ENCODE measurements at regions not wholly inside any gene's neighbourhood (a gene's known extent, or its start where the extent isn't known, plus 50 kb on each side); places are given as distances from the start of the nearest gene placed in this dataset.

- H3K27ac ChIP-seq (ENCODE audit: low read depth in 1 of 2, low read length in 2 of 2), result peak overlapping the region; percentile 30 to 58
- no peak overlapping the region for H3K4me3 ChIP-seq (replicated peaks in 1 of 3; ENCODE audit: low read depth in 2 of 3, low read length in 3 of 3)
- no peaks in the 10 kb centered on the region for H3K9me3 ChIP-seq (replicated peaks in 1 of 2; ENCODE audit: control insufficient read depth in 1 of 2, insufficient read depth in 1 of 2, low read length in 2 of 2)
- H3K79me2 ChIP-seq (ENCODE audit: insufficient read depth, low read length), result no peaks in the 10 kb centered on the region
- Mint-ChIP-seq H3K9me3 (peaks cover 0 to 2% (median 0%) of the 10 kb centered on the region in 7 donors), H3K4me1 (no peaks in the 10 kb centered on the region), H3K4me3 (no peak overlapping the region), H3K27ac (no peak overlapping the region), H3K27me3 (ENCODE audit: low read depth in 3 of 3) (peaks cover 0 to 5% (median 0%) of the 10 kb centered on the region in 3 donors), H3K36me3 (no peaks in the 10 kb centered on the region)
- H3K27me3 ChIP-seq (ENCODE audit: control insufficient read depth in 2 of 2, insufficient read depth in 2 of 2, low read length in 2 of 2), result no peaks in the 10 kb centered on the region
- H3K4me2 ChIP-seq (replicated peaks; ENCODE audit: extremely low read depth, low read length, poor library complexity, severe bottlenecking), result peak overlapping the region; percentile 29
- peak in 2 of 3 donors; percentile 31 to 50 for DNase-seq
- peaks cover 16 to 19% of the 10 kb centered on the region in 2 donors for H3K4me1 ChIP-seq (ENCODE audit: control insufficient read depth in 1 of 2, insufficient read depth in 2 of 2, low read length in 2 of 2)
- no peaks in the 10 kb centered on the region for H4K20me1 ChIP-seq (ENCODE audit: insufficient read depth, low read length)
- H3K36me3 ChIP-seq (replicated peaks in 1 of 2; ENCODE audit: control insufficient read depth in 1 of 2, insufficient read depth in 2 of 2, low read length in 2 of 2), result no peaks in the 10 kb centered on the region
- intact Hi-C loops (cut with micrococcal nuclease), result no loop called here
- no peak overlapping the region for H3K9ac ChIP-seq (ENCODE audit: insufficient read depth, low read length, poor library complexity, severe bottlenecking)
- WGBS (ENCODE audit: insufficient coverage), result 75% methylated on average over 1 of the region's 2 CpGs
- H2AFZ ChIP-seq (ENCODE audit: insufficient read depth, low read depth, low read length, poor library complexity, severe bottlenecking), result no peak overlapping the region
- TF ChIP-seq, protein P1, sequence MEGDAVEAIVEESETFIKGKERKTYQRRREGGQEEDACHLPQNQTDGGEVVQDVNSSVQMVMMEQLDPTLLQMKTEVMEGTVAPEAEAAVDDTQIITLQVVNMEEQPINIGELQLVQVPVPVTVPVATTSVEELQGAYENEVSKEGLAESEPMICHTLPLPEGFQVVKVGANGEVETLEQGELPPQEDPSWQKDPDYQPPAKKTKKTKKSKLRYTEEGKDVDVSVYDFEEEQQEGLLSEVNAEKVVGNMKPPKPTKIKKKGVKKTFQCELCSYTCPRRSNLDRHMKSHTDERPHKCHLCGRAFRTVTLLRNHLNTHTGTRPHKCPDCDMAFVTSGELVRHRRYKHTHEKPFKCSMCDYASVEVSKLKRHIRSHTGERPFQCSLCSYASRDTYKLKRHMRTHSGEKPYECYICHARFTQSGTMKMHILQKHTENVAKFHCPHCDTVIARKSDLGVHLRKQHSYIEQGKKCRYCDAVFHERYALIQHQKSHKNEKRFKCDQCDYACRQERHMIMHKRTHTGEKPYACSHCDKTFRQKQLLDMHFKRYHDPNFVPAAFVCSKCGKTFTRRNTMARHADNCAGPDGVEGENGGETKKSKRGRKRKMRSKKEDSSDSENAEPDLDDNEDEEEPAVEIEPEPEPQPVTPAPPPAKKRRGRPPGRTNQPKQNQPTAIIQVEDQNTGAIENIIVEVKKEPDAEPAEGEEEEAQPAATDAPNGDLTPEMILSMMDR (IDR thresholded peaks at IDR 0.05), result no peak
Measured at GRCh38 chr10:29751240-29751639, 116.5 kb upstream of the SVIL start.

GRCh38 chr10:29749150-29749549 lies 114.4 kb upstream of the SVIL start:
- TF ChIP-seq, protein P1 (IDR thresholded peaks at IDR 0.05), result no peak
- no peaks in the 10 kb centered on the region for H3K79me2 ChIP-seq (ENCODE audit: insufficient read depth, low read length)
- H3K9me3 ChIP-seq (replicated peaks in 1 of 2; ENCODE audit: control insufficient read depth in 1 of 2, insufficient read depth in 1 of 2, low read length in 2 of 2), result no peaks in the 10 kb centered on the region
- H3K4me1 ChIP-seq (ENCODE audit: control insufficient read depth in 1 of 2, insufficient read depth in 2 of 2, low read length in 2 of 2), result peaks cover 16 to 19% of the 10 kb centered on the region in 2 donors
- no peak for DNase-seq
- H2AFZ ChIP-seq (ENCODE audit: insufficient read depth, low read depth, low read length, poor library complexity, severe bottlenecking), result no peak overlapping the region
- WGBS (ENCODE audit: insufficient coverage), result no CpG with 5 or more reads among the region's 3 CpGs
- H3K9me3 Mint-ChIP-seq, result peaks cover 0 to 2% (median 0%) of the 10 kb centered on the region in 7 donors
- no peak overlapping the region for H3K27ac Mint-ChIP-seq
- H3K36me3 Mint-ChIP-seq, result no peaks in the 10 kb centered on the region
- H3K4me1 Mint-ChIP-seq, result no peaks in the 10 kb centered on the region
- no peaks in the 10 kb centered on the region for H3K27me3 ChIP-seq (ENCODE audit: control insufficient read depth in 2 of 2, insufficient read depth in 2 of 2, low read length in 2 of 2)
- intact Hi-C loops (cut with micrococcal nuclease), result no loop called here
- H3K4me3 Mint-ChIP-seq, result no peak overlapping the region
- H3K27me3 Mint-ChIP-seq (ENCODE audit: low read depth in 3 of 3), result peaks cover 0 to 5% (median 0%) of the 10 kb centered on the region in 3 donors
- H4K20me1 ChIP-seq (ENCODE audit: insufficient read depth, low read length), result no peaks in the 10 kb centered on the region
- no peak overlapping the region for H3K27ac ChIP-seq (ENCODE audit: low read depth in 1 of 2, low read length in 2 of 2)
- no peak overlapping the region for H3K9ac ChIP-seq (ENCODE audit: insufficient read depth, low read length, poor library complexity, severe bottlenecking)
- no peak overlapping the region for H3K4me2 ChIP-seq (replicated peaks; ENCODE audit: extremely low read depth, low read length, poor library complexity, severe bottlenecking)
- H3K4me3 ChIP-seq (replicated peaks in 1 of 3; ENCODE audit: low read depth in 2 of 3, low read length in 3 of 3), result no peak overlapping the region
- H3K36me3 ChIP-seq (replicated peaks in 1 of 2; ENCODE audit: control insufficient read depth in 1 of 2, insufficient read depth in 2 of 2, low read length in 2 of 2), result no peaks in the 10 kb centered on the region

Measured in CD14-positive monocyte (primary cell).